ENCODE measurements at regions not wholly inside any gene's neighbourhood (a gene's known extent, or its start where the extent isn't known, plus 50 kb on each side); places are given as distances from the start of the nearest gene placed in this dataset.
A peak's percentile ranks its signal among the peaks of the same experiment; 100 is the strongest.
"Not testable (repeated sequence)": the region's sequence is repeated elsewhere in the genome, so short reads cannot be mapped to it uniquely, and the experiment has no call there.

GRCh38 chr9:65395121-65395520 is 110.1 kb upstream of the FOXD4L5 start:
- not testable (repeated sequence) for DNase-seq (ENCODE audit: low read depth)

DNA sequence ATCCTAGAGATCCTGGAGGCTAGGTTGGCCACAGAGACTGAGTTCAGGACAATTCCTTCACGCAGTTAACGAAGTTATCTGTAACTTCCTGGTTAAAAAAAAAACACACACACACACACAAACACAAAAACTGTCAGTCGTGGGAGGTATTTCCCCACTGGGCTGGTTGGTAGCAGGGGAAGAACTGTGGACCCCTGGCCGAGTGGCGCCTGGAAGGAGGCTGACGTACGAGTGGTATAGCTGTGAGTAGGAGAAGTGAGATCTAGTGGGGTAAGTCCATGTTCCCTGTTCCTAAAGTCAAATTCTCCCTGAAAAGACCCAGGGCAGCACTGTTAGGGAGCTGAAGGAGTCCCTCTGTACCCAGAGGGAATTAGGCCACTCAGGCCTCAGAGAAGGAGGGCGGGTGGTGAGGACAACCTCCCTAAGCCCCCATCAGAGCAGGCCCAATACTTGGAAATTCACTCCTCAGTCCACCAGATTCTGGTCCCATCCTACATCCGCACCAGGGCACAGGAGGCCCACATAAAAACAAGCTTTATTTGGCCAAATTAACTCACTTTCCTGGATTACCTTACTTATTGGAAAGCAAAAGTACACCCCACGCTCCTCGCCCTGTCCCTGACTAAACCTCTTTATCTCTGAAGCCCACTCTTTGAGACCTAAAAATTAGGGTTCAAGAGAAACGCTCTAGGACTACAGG is 108.3 kb upstream of the FOXD4L5 start:
- not testable (repeated sequence) for DNase-seq (ENCODE audit: low read depth)

DNA sequence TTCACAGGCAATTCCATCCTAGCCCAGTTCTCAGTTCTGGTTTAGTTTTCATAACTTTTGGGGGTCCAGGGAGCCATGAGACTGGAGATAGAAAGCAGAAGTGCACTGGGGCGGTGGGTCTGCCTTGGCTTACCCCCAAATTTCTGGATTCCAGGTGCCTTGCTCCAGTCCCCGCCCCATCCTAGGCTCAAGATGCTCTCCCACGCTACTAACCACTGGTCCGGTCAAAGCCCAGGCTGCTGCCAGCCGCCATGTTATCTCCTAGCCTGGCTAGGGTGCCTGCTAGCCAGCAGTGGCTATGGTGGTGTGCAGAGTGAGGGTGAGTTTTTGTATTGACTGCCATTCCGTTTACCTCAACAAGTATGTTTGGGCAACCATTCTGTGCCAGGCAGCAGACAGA is 107.6 kb upstream of the FOXD4L5 start:
- not testable (repeated sequence) for DNase-seq (ENCODE audit: low read depth)

DNA sequence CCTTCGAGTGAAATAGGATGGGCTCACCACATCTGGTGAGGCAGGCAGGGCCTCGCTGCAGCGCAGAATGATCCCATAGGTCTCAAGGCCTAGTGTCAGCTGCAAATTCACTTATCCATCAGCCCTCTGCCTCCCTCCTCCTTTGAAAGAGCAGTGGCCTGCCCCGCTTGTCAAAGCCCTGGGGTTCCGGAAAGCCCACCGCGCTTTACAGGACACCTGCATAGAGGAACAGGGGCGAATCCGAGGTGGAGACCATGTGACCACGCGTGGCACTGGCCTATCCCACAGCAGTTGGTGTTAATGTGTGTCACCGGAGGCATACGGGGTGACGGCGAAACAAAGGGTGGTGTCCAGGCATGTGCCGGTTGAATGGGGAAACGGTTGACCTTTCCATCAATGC is 104.7 kb upstream of the FOXD4L5 start:
- not testable (repeated sequence) for DNase-seq (ENCODE audit: low read depth)

DNA sequence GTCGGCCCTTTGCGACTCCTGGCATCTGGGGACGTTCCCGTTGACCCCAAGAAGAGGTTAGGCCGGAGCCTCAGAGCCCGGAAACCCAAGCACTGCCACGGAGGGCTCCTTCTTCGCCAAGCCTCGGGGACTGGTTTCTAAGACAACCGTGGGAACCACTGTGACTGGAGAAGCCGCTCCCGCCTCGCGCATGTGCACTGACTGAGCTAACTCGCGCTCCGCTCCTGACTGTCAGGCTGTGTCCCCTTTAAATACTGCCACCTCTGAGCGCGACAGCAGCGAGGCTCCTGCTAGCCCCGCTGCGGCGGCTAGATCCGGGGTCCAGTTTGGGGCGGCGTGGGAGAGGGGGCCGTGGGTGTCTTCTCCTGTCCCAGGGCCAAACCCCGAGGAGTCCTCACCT is 104.2 kb upstream of the FOXD4L5 start:
- DNase-seq (ENCODE audit: low read depth) = not testable (repeated sequence)

DNA sequence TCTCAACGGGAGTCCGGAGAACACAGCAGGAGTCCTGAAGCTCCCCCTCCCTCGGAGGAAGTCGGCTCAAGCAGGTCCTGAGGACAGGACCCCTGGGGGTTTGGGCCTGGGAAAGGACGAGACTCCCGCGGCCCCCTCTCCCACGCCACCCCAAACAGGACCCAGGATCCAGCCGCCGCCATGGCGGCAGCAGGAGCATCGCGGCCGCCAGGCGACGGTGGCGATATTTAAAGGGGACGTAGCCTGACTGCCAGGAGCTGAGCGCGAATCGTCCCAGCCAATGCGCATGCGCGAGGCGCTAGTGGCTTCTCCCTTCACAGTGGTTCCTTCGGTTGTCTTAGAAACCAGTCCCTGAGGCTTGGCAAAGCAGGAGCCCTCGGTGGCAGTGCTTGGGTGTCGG is 101.7 kb upstream of the FOXD4L5 start:
- peak; percentile 78 for DNase-seq (ENCODE audit: low read depth)

- not testable (repeated sequence) for DNase-seq (ENCODE audit: low read depth)
These were observed 101.2 kb upstream of the FOXD4L5 start for GRCh38 chr9:65386191-65386590.

DNA sequence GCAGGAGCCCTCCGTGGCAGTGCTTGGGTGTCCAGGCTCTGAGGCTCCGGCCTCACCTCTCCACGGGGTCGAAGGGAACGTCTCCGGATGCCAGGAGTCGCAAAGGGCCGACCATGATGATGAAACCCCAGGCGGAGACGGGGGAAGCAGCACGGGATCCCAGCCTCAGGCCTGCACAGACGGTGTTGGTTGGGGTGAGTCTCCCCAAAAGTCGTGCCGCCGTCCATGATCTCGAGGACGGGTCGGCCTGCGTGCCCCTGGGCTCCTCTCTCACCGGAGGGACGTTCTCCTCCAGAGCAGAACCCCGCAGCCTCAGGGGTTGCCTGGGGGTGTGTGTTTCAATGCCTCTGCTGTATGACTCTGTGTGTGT is 100.6 kb upstream of the FOXD4L5 start:
- DNase-seq (ENCODE audit: low read depth) = not testable (repeated sequence)

- DNase-seq (ENCODE audit: low read depth) = not testable (repeated sequence)
These were observed 100.0 kb upstream of the FOXD4L5 start for GRCh38 chr9:65384759-65385654.

- DNase-seq (ENCODE audit: low read depth) = not testable (repeated sequence)
These were observed 99.1 kb upstream of the FOXD4L5 start for GRCh38 chr9:65384066-65384465.

- not testable (repeated sequence) for DNase-seq (ENCODE audit: low read depth)
These were observed 98.6 kb upstream of the FOXD4L5 start for GRCh38 chr9:65383646-65384045.

- DNase-seq (ENCODE audit: low read depth) = not testable (repeated sequence)
These were observed 97.8 kb upstream of the FOXD4L5 start for GRCh38 chr9:65382701-65383318.
